Naive thymus-derived CD8-positive, alpha-beta T cell (primary cell): ENCODE measurements at regions not wholly inside any gene's neighbourhood (a gene's known extent, or its start where the extent isn't known, plus 50 kb on each side); places are given as distances from the start of the nearest gene placed in this dataset.
"Not testable (repeated sequence)": the region's sequence is repeated elsewhere in the genome, so short reads cannot be mapped to it uniquely, and the experiment has no call there.

ENCODE experiments used
- ATAC-seq, 2 donors: fragments of 150-1000 bp; cut with Tn5 transposase in 1 of 2; sonication (Bioruptor Pico), chemical (Tn5 transposase) in 1 of 2; 1 replicate in 1 of 2; 2 replicates in 1 of 2; pipeline ENCODE4 v1.10.0; 2021; ENCODE audit warnings: mild to moderate bottlenecking in 2 of 2, moderate library complexity in 2 of 2
- POLR2A ChIA-PET: fragments of 350-600 bp; sonication (Branson Sonifier 250); formaldehyde crosslinking; loops from one replicate; lab custom pipeline; 2021; ENCODE audit warnings: antibody characterized with exemption; lab: Charles Lee
- DNase-seq, 10 donors: peaks; one replicate each; pipeline versions ENCODE4 v3.0.0 to v3.0.0-alpha.2; 2020 to 2022
- H3K27ac Mint-ChIP-seq, 10 donors: one replicate each; pipeline ENCODE4 v1.8.0; 2020 to 2022; ENCODE audit warnings: mild to moderate bottlenecking in 10 of 10, mixed read lengths in 10 of 10, moderate library complexity in 4 of 10, inconsistent platforms in 1 of 10
- H3K27me3 Mint-ChIP-seq, 5 donors: one replicate each; pipeline ENCODE4 v1.8.0; 2021 to 2022; ENCODE audit warnings: mixed read lengths in 5 of 5
- H3K36me3 Mint-ChIP-seq, 3 donors: one replicate each; pipeline ENCODE4 v1.8.0; 2020 to 2022; ENCODE audit warnings: mixed read lengths in 3 of 3, mild to moderate bottlenecking in 2 of 3, inconsistent platforms in 1 of 3
- H3K4me1 Mint-ChIP-seq, 4 donors: one replicate each; pipeline ENCODE4 v1.8.0; 2021 to 2022; ENCODE audit warnings: mixed read lengths in 4 of 4
- H3K4me3 Mint-ChIP-seq, 10 donors: one replicate each; pipeline ENCODE4 v1.8.0; 2020 to 2022; ENCODE audit warnings: mild to moderate bottlenecking in 10 of 10, mixed read lengths in 10 of 10, moderate library complexity in 6 of 10, inconsistent platforms in 1 of 10
- H3K9me3 Mint-ChIP-seq, 9 donors: one replicate each; pipeline ENCODE4 v1.8.0; 2020 to 2022; ENCODE audit warnings: mixed read lengths in 9 of 9, mild to moderate bottlenecking in 3 of 9, inconsistent platforms in 1 of 9, moderate library complexity in 1 of 9

DNA sequence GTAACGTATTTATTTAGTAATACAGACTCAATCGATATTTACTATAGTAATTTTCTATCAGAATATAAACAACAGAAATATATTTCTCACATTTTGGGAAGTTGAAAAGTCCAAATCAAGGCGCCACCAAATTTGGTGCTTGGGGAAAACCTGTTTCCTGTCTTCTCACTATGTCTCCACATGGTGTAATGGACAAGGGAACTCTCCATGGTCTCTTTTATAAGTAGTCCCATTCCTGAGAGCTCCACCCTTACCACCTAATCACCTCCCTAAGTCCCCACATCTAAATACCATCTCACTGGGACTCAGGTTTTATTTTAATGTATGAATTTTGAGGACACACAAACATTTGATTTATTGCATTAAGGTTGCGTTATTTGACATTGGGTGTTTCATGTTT lies 848.0 kb downstream of the LTN1 start:
- Mint-ChIP-seq H3K27ac (no peak overlapping the region), H3K36me3 (no peaks in the 10 kb centered on the region), H3K27me3 (peaks cover 0 to 2% (median 0%) of the 10 kb centered on the region in 5 donors), H3K4me1 (no peaks in the 10 kb centered on the region), H3K4me3 (no peak overlapping the region), H3K9me3 (peaks cover 0 to 5% (median 0%) of the 10 kb centered on the region in 9 donors)
- DNase-seq: no peak
- POLR2A ChIA-PET: no interaction called here
- ATAC-seq: no peak

DNA sequence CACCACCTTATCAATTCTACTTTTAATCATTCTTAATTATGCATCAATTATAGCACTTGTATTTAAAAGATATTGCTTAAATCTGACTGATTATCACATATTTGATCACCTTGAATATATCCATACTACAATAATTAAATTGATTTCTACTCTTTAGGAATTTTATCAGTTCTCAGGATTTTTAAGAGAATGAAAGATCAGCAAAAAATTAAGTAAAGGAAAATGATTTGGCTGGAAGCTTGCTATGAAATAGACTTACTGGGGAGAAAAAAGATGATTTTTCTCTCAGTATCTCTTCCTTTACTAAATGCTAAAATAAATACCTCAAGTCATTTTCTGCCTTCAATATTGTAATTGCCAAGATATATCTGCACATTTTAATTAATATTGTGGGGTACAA lies 848.6 kb downstream of the LTN1 start:
- Mint-ChIP-seq H3K4me3 (no peak overlapping the region), H3K27ac (no peak overlapping the region), H3K36me3 (no peaks in the 10 kb centered on the region), H3K9me3 (peaks cover 0 to 2% (median 0%) of the 10 kb centered on the region in 9 donors), H3K4me1 (no peaks in the 10 kb centered on the region), H3K27me3 (no peaks in the 10 kb centered on the region)
- no peak for ATAC-seq
- POLR2A ChIA-PET: no interaction called here
- DNase-seq: no peak

DNA sequence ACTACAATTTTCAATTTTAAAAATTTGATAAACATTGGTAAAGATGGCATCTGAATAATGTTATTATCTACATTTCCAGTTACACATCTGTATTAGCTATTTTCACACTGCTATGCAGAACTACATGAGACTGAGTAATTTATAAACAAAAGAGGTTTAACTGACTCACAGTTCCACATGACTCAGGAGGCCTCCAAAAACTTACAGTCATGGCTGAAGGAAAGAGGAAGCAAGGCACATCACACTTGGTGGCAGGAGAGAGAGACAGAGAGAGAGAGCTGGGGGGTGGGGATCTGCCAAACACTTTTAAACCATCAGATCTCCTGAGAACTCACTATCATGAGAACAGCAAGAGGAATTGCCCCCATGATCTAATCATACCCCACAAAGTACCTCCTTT lies 850.0 kb downstream of the LTN1 start:
- no peaks in the 10 kb centered on the region for H3K27me3 Mint-ChIP-seq
- POLR2A ChIA-PET: no interaction called here
- ATAC-seq (no peak), DNase-seq (no peak)
- H3K27ac Mint-ChIP-seq: no peak overlapping the region
- H3K36me3 Mint-ChIP-seq: no peaks in the 10 kb centered on the region
- H3K4me1 Mint-ChIP-seq: no peaks in the 10 kb centered on the region
- H3K4me3 Mint-ChIP-seq: no peak overlapping the region
- H3K9me3 Mint-ChIP-seq: peaks cover 0 to 10% (median 2%) of the 10 kb centered on the region in 9 donors

DNA sequence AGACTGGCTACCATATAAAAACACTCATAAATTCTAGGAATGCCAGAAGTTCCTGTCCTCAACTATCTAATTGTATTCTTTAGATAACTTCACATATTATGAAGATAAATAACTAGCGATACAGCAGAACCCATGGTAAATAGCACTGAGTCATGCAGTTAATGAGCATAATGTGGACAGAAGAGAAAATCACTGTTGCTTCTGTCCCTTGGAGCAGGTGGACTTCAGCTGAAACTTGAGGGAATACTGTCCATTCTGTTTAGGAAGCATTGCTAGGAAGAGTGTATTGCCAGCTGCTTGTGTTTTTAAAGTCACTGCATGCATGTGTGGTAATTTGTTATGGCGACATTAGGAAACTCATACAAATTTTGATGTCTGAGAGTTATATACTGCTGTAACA lies 854.4 kb downstream of the LTN1 start:
- no peak for ATAC-seq
- no peaks in the 10 kb centered on the region for H3K4me1 Mint-ChIP-seq
- H3K27ac Mint-ChIP-seq: no peak overlapping the region
- H3K4me3 Mint-ChIP-seq: no peak overlapping the region
- no peaks in the 10 kb centered on the region for H3K36me3 Mint-ChIP-seq
- POLR2A ChIA-PET: no interaction called here
- DNase-seq: no peak
- H3K9me3 Mint-ChIP-seq: peaks cover 0 to 10% (median 2%) of the 10 kb centered on the region in 9 donors
- H3K27me3 Mint-ChIP-seq: no peaks in the 10 kb centered on the region

DNA sequence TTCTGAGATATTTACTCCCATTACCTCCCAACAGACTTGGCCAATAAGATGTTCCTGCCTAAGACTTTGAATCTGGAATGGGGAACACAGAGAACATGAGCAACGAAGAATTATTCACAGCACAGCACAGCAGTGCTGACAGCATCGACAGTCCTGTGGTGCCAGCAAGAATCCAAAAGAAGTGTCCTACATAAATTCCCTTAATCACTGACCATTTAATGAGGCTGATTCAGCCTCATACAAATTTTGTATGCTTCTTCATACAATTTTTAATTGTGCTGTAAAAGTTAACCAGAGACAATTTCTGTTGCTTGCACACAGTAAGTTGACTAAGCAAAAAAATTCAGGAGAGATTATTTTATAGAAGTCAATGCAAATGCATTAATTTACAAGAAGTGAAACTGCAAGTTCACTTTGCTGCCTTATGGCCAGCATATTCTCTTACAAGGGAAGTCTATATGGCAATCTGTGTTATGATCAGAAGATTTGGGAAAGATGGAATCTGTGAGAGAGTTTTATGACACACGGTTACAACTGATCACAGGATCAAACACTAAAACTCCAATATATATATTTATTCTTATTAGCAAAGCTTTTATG lies 855.9 kb downstream of the LTN1 start:
- Mint-ChIP-seq H3K36me3 (peaks cover 0 to 4% (median 0%) of the 10 kb centered on the region in 3 donors), H3K9me3 (peaks cover 4 to 19% (median 10%) of the 10 kb centered on the region in 9 donors), H3K4me3 (no peak overlapping the region), H3K27ac (no peak overlapping the region), H3K27me3 (no peaks in the 10 kb centered on the region), H3K4me1 (no peaks in the 10 kb centered on the region)
- ATAC-seq (no peak), DNase-seq (no peak)
- POLR2A ChIA-PET: no interaction called here

DNA sequence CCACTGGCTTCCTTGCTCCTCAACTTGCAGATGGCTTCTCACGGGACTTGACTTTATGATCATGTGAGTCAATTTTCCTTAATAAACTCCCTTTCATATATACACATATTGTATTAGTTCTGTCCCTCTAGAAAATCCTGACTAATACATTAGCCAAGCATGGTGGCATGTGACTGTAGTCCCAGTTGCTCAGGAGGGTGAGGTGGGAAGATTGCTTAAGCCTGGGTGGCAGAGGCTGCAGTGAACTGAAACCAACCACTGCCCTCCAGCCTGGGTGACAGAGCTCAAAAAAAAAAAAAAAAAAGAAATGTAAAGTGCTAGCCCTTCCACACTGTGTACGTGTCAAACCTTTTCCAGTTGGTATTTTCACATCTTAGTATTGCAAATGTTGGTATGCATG lies 857.0 kb downstream of the LTN1 start:
- Mint-ChIP-seq H3K27ac (no peak overlapping the region), H3K4me3 (no peak overlapping the region), H3K4me1 (no peaks in the 10 kb centered on the region), H3K9me3 (peaks cover 4 to 26% (median 15%) of the 10 kb centered on the region in 9 donors), H3K27me3 (no peaks in the 10 kb centered on the region), H3K36me3 (peaks cover 0 to 9% (median 0%) of the 10 kb centered on the region in 3 donors)
- no peak for DNase-seq
- no peak for ATAC-seq
- POLR2A ChIA-PET: no interaction called here

DNA sequence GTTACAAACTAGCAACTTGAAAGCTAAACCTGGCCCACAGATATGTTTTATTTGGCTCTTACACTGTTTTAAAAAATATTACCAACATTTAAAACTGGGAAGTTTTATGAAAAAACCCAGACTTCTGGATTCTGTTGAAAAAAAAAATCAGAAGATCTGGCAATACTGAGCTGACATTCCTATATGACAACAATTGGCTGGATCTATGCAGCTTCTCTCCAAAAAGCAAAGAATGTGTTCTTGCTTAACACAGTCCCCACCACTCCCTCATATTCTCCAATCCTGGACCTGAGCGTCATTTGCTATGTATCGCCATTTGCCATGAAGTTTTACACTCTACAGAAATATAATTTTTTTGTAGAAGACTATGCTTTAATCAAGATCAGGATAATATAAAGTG lies 859.6 kb downstream of the LTN1 start:
- H3K27me3 Mint-ChIP-seq: no peaks in the 10 kb centered on the region
- H3K4me1 Mint-ChIP-seq: no peaks in the 10 kb centered on the region
- peaks cover 0 to 9% (median 0%) of the 10 kb centered on the region in 3 donors for H3K36me3 Mint-ChIP-seq
- POLR2A ChIA-PET: no interaction called here
- no peak overlapping the region for H3K4me3 Mint-ChIP-seq
- no peak overlapping the region for H3K27ac Mint-ChIP-seq
- DNase-seq (no peak), ATAC-seq (no peak)
- H3K9me3 Mint-ChIP-seq: peaks cover 2 to 33% (median 11%) of the 10 kb centered on the region in 9 donors

DNA sequence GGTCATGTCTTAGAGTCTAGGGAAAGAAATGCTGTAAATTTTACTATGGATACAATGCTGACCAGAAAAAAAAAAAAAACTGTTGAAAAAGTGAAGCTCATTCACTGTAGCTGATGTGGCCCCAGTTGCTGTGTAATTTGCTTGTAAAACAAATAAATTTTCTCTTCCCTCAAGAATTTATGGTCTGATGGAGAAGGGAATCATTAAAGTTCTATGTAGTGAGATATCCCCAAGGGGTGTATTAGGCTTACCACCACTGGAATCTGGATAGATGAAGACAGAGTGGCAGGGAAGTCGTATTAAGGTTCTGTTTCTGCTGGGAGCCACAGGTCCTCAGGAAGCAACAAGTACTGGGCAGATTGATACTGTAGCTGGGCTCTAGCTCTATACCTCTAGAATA lies 860.0 kb downstream of the LTN1 start:
- no peak overlapping the region for H3K4me3 Mint-ChIP-seq
- H3K27ac Mint-ChIP-seq: no peak overlapping the region
- peaks cover 2 to 33% (median 11%) of the 10 kb centered on the region in 9 donors for H3K9me3 Mint-ChIP-seq

DNA sequence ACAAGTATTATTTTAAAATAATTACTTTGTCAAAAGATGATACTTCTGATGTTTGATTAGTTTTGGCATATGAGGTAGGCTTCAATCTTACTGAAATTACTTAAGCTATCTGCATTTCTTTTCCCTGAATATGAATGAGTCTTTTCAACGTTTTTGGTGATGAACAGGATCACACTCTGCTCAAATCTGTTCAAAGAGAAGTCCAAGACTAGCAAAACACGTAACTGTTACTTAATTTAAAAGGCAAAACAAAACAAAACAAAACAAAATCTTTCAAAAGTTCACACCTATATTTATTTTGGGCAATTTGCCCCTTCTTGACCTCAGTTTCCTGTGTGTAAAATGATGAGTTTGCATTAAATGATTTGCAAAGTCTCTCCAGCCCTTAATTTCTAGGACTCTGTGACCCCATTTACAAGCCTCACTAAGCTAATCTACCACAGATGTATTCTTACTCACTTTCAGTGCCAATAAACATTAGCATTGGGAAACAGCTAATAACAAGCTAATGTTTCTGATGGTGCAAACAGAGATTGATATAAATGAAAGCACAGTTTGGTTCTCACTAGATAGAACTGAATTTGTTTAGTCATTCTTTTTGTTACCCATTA lies 865.4 kb downstream of the LTN1 start:
- DNase-seq (no peak), ATAC-seq (no peak)
- H3K4me3 Mint-ChIP-seq: no peak overlapping the region
- H3K27ac Mint-ChIP-seq: no peak overlapping the region
- H3K27me3 Mint-ChIP-seq: no peaks in the 10 kb centered on the region
- peaks cover 0 to 9% (median 0%) of the 10 kb centered on the region in 3 donors for H3K36me3 Mint-ChIP-seq
- POLR2A ChIA-PET: no interaction called here
- H3K9me3 Mint-ChIP-seq: peaks cover under 1 to 22% (median 10%) of the 10 kb centered on the region in 9 donors
- H3K4me1 Mint-ChIP-seq: no peaks in the 10 kb centered on the region

More for the DNA sequence above, 860.0 kb downstream of the LTN1 start:
- peaks cover 0 to 9% (median 0%) of the 10 kb centered on the region in 3 donors for H3K36me3 Mint-ChIP-seq
- no peaks in the 10 kb centered on the region for H3K4me1 Mint-ChIP-seq
- no peak for DNase-seq
- ATAC-seq: no peak
- POLR2A ChIA-PET: no interaction called here
- H3K27me3 Mint-ChIP-seq: no peaks in the 10 kb centered on the region

DNA sequence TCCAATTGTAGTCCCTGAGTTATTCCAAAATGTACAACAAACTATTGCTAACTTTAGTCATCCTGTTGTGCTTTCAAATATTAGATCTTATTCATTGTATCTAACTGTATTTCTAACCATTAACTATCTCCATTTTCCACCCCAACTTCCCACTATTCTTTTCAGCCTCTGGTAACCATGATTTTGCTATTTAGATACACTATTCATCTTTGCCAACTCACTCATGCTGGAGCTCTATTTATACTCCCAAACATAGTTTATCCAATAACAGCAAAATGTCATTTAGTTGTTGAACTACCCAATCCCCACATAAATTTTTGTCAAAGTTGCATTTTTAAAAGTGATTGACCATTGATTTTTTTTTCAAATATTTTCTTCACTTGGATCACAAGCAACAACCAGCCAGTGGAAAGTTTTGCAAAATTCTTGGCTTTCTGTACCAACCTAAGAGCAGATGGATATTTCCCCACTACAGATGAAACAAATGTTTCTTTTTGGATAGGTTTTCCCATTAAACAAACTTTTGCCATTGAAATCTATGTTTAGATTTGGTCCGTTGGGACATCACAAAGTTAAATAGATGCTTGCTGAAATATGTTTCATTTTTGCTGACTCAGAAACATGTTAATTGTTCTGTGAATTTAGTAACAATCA lies 866.0 kb downstream of the LTN1 start:
- Mint-ChIP-seq H3K27ac (no peak overlapping the region), H3K4me1 (no peaks in the 10 kb centered on the region), H3K36me3 (peaks cover 0 to 4% (median 0%) of the 10 kb centered on the region in 3 donors), H3K9me3 (peaks cover 0 to 16% (median 5%) of the 10 kb centered on the region in 9 donors), H3K4me3 (no peak overlapping the region), H3K27me3 (no peaks in the 10 kb centered on the region)
- DNase-seq: no peak
- POLR2A ChIA-PET: no interaction called here
- ATAC-seq: no peak

DNA sequence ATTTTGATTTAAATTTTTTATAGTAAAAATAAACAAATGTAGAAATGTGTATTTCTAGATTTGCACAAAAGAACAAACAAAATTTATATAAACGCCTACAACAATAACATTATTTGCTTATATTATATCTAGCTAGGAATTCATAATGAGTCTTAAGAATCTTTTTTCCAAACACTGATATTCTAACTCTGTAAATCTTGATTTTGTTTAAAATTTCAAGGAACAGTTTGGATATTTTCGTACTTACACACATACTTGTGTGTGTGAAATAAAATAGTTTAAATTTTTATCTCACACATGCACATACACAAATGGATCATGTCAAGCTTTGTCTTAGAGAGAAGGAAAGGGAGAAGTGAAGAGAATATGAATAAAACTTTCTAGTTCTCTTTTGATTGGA lies 868.1 kb downstream of the LTN1 start:
- Mint-ChIP-seq H3K36me3 (no peaks in the 10 kb centered on the region), H3K9me3 (peaks cover 0 to 7% (median 2%) of the 10 kb centered on the region in 9 donors), H3K4me3 (no peak overlapping the region), H3K27me3 (no peaks in the 10 kb centered on the region), H3K27ac (no peak overlapping the region), H3K4me1 (no peaks in the 10 kb centered on the region)
- POLR2A ChIA-PET: no interaction called here
- DNase-seq: no peak
- ATAC-seq: no peak

DNA sequence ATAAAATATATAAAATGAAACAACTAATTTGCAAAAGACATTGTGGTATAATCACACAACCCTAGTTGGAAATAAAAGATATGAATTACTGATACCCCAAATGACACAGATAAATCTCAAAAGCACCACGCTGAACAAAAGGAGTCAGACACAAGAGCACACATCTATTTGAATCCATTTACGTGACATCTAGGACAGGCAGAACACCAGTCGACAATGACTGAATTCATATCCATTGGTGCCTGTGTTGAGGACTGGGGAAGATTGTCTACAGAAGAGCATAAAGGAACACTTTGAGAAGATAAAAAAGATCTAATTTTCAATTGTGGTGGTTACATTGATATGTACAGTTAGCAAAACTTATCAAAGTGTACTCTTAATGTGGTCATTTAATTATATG lies 874.1 kb downstream of the LTN1 start:
- POLR2A ChIA-PET: no interaction called here

DNA sequence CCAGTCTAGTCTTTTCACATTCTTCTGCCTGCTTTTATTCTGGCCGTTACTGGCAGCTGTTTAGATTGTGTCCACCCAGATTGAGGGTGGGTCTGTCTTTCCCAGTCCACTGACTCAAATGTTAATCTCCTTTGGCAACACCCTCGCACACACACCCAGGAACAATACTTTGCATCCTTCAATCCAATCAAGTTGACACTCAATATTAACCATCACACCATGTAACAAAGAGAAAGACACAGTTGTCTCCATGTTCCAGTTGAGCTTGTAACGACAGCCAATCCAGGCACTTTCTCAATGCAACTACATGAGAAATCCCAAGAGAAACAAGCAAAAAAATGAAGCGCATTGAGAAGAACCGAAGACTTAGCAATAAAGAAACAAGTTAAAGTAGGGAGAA lies 877.7 kb downstream of the LTN1 start:
- H3K4me1 Mint-ChIP-seq, DNase-seq, H3K27ac Mint-ChIP-seq, ATAC-seq, H3K27me3 Mint-ChIP-seq, H3K36me3 Mint-ChIP-seq, POLR2A ChIA-PET, H3K4me3 Mint-ChIP-seq: not testable (repeated sequence)
- peaks cover 0 to 18% (median 8%) of the 10 kb centered on the region in 9 donors for H3K9me3 Mint-ChIP-seq

More for the DNA sequence above, 874.1 kb downstream of the LTN1 start:
- Mint-ChIP-seq H3K9me3 (peaks cover 0 to 14% (median 6%) of the 10 kb centered on the region in 9 donors), H3K27me3 (no peaks in the 10 kb centered on the region), H3K27ac (no peak overlapping the region), H3K36me3 (no peaks in the 10 kb centered on the region), H3K4me3 (no peak overlapping the region), H3K4me1 (no peaks in the 10 kb centered on the region)
- DNase-seq: no peak
- ATAC-seq: no peak
